GM10266 (cell line): ENCODE measurements at regions not wholly inside any gene's neighbourhood (a gene's known extent, or its start where the extent isn't known, plus 50 kb on each side); places are given as distances from the start of the nearest gene placed in this dataset.

Source experiments
- DNase-seq: peaks from one replicate; pipeline ENCODE4 v3.0.0; 2012; ENCODE audit errors: extremely low spot score
- CTCF ChIP-seq: IDR thresholded peaks from 2 replicates; pipeline ENCODE4 v1.5.1; 2012; ENCODE audit warnings: mild to moderate bottlenecking, low read depth; ENCODE audit not compliant: control insufficient read depth, insufficient read depth; ENCODE audit errors: missing control alignments

- no peak for DNase-seq
These were observed 195.5 kb upstream of the VEGFC start for GRCh38 chr4:176988226-176988625.

GRCh38 chr4:176989186-176989585, 196.5 kb upstream of the VEGFC start:
- TF ChIP-seq CTCF = no peak
- no peak for DNase-seq

More at GRCh38 chr4:176988226-176988625, 195.5 kb upstream of the VEGFC start:
- no peak for TF ChIP-seq CTCF

GRCh38 chr4:176999935-177000543, 207.3 kb upstream of the VEGFC start:
- no peak for DNase-seq
- TF ChIP-seq CTCF = no peak

GRCh38 chr4:177001271-177002175, 208.8 kb upstream of the VEGFC start:
- TF ChIP-seq CTCF = no peak
- DNase-seq = no peak

- no peak for TF ChIP-seq CTCF
- no peak for DNase-seq
These were observed 213.0 kb upstream of the VEGFC start for GRCh38 chr4:177005674-177006230.

GRCh38 chr4:177006331-177006730, 213.6 kb upstream of the VEGFC start:
- TF ChIP-seq CTCF = no peak
- no peak for DNase-seq
